IMR-90 (cell line): ENCODE measurements at regions not wholly inside any gene's neighbourhood (a gene's known extent, or its start where the extent isn't known, plus 50 kb on each side); places are given as distances from the start of the nearest gene placed in this dataset.

Source experiments
- ATAC-seq: fragments of 200-7000 bp; cut with Tn5 transposase; 2 replicates; pipeline ENCODE4 v1.9.1; 2020; ENCODE audit warnings: low read depth, mild to moderate bottlenecking, moderate library complexity
- BruUV-seq: library from RNA; stranded (reverse); fragments of 400-500 nt; replicated peaks from 2 replicates; lab custom pipeline; 2021; lab: Mats Ljungman, UMichigan
- CTCF ChIA-PET: fragments of 300-600 bp; formaldehyde crosslinking; extraction: SDS; loops from one replicate; lab custom pipeline; 2021; ENCODE audit warnings: antibody characterized with exemption; lab: Yijun Ruan, JAX
- POLR2A ChIA-PET: fragments of 300-600 bp; sonication (Branson Sonifier 250); formaldehyde crosslinking; loops from one replicate; lab custom pipeline; 2022; ENCODE audit warnings: antibody characterized with exemption; ENCODE audit not compliant: unreplicated experiment; lab: Charles Lee
- DNase-seq: peaks from one replicate; pipeline ENCODE4 v3.0.0; 2013
- H2AFZ ChIP-seq: replicated peaks from 2 replicates; pipeline ENCODE3; 2013; ENCODE audit warnings: low read length, mild to moderate bottlenecking; ENCODE audit not compliant: poor library complexity
- H2AK5ac ChIP-seq: 2 replicates; pipeline ENCODE4 v1.6.1; 2013; ENCODE audit warnings: low read depth, low read length, inconsistent platforms
- H2AK9ac ChIP-seq: replicated peaks from 2 replicates; pipeline ENCODE3; 2013; ENCODE audit warnings: mild to moderate bottlenecking, low read depth, low read length, moderate library complexity; ENCODE audit not compliant: poor library complexity
- H2BK120ac ChIP-seq: 2 replicates; pipeline ENCODE4 v1.6.1; 2013; ENCODE audit warnings: low read depth, low read length, inconsistent platforms
- H2BK15ac ChIP-seq: 3 replicates; pipeline ENCODE4 v1.6.1; 2013; ENCODE audit warnings: low read depth, low read length, inconsistent platforms
- H2BK20ac ChIP-seq: 2 replicates; pipeline ENCODE4 v1.6.1; 2013; ENCODE audit warnings: low read depth, mild to moderate bottlenecking, inconsistent platforms, low read length, moderate library complexity
- H2BK5ac ChIP-seq: 2 replicates; pipeline ENCODE4 v1.6.1; 2013; ENCODE audit warnings: mild to moderate bottlenecking, low read depth, low read length, inconsistent platforms; ENCODE audit not compliant: poor library complexity, severe bottlenecking
- H3K14ac ChIP-seq: replicated peaks from 2 replicates; pipeline ENCODE4 v1.6.1; 2013; ENCODE audit warnings: low read depth, low read length, inconsistent platforms
- H3K18ac ChIP-seq: 2 replicates; pipeline ENCODE4 v1.6.1; 2013; ENCODE audit warnings: low read depth, low read length, control low read depth
- H3K23ac ChIP-seq: 2 replicates; pipeline ENCODE4 v1.6.1; 2013; ENCODE audit warnings: low read depth, low read length, inconsistent platforms
- H3K27ac ChIP-seq: 2 replicates; pipeline ENCODE4 v1.5.1; 2013; ENCODE audit warnings: mild to moderate bottlenecking, control low read depth, low read length; ENCODE audit not compliant: insufficient read depth
- H3K27me3 ChIP-seq: 2 replicates; pipeline ENCODE4 v1.6.1; 2013; ENCODE audit warnings: low read length; ENCODE audit not compliant: control insufficient read depth, insufficient read depth
- H3K36me3 ChIP-seq: 2 replicates; pipeline ENCODE4 v1.6.1; 2013; ENCODE audit warnings: low read length, mixed read lengths; ENCODE audit not compliant: control insufficient read depth, insufficient read depth
- H3K4ac ChIP-seq: 2 replicates; pipeline ENCODE4 v1.6.1; 2013; ENCODE audit warnings: low read depth, low read length, inconsistent platforms
- H3K4me1 ChIP-seq: 2 replicates; pipeline ENCODE4 v1.6.1; 2013; ENCODE audit warnings: low read length, mixed read lengths; ENCODE audit not compliant: control insufficient read depth, insufficient read depth
- H3K4me2 ChIP-seq: 2 replicates; pipeline ENCODE4 v1.6.1; 2013; ENCODE audit warnings: low read depth, mild to moderate bottlenecking, control low read depth, low read length, moderate library complexity
- H3K4me3 ChIP-seq: 2 replicates; pipeline ENCODE4 v1.5.1; 2013; ENCODE audit warnings: low read depth, mild to moderate bottlenecking, control low read depth, low read length, moderate library complexity; ENCODE audit not compliant: insufficient read depth
- H3K56ac ChIP-seq: 2 replicates; pipeline ENCODE4 v1.6.1; 2013; ENCODE audit warnings: low read length, inconsistent platforms; ENCODE audit not compliant: insufficient read depth; ENCODE audit errors: extremely low read depth
- H3K79me1 ChIP-seq, 2 experiments: 2 replicates each; pipeline ENCODE4 v1.6.1; 2013; ENCODE audit warnings: low read length in 2 of 2, inconsistent platforms in 1 of 2, low read depth in 1 of 2
- H3K9ac ChIP-seq: 2 replicates; pipeline ENCODE4 v1.6.1; 2013; ENCODE audit warnings: low read depth, low read length, control low read depth
- H3K9me1 ChIP-seq: 2 replicates; pipeline ENCODE4 v1.6.1; 2013; ENCODE audit warnings: low read length, inconsistent platforms; ENCODE audit not compliant: insufficient read depth
- H3K9me3 ChIP-seq: 2 replicates; pipeline ENCODE4 v1.6.1; 2013; ENCODE audit warnings: low read length; ENCODE audit not compliant: control insufficient read depth, insufficient read depth
- H4K20me1 ChIP-seq: 2 replicates; pipeline ENCODE4 v1.6.1; 2013; ENCODE audit warnings: low read length, inconsistent platforms; ENCODE audit not compliant: insufficient read depth
- H4K5ac ChIP-seq: 2 replicates; pipeline ENCODE4 v1.6.1; 2013; ENCODE audit warnings: mild to moderate bottlenecking, low read depth, low read length, control low read depth
- H4K8ac ChIP-seq, 2 experiments: 2 replicates each; pipeline ENCODE4 v1.6.1; 2013; ENCODE audit warnings: low read depth in 2 of 2, low read length in 2 of 2, control low read depth in 1 of 2, inconsistent platforms in 1 of 2
- H4K91ac ChIP-seq: 2 replicates; pipeline ENCODE4 v1.6.1; 2013; ENCODE audit warnings: low read depth, low read length, inconsistent platforms; ENCODE audit not compliant: insufficient read depth
- CHD1 ChIP-seq: IDR thresholded peaks from 2 replicates; pipeline ENCODE4 v1.6.1; 2012; ENCODE audit warnings: low read depth, low read length, improper control_type of control experiment
- RAD21 ChIP-seq: IDR thresholded peaks from 2 replicates; pipeline ENCODE4 v1.6.1; 2012; ENCODE audit warnings: low read length, improper control_type of control experiment
- WGBS, 2 experiments: methylation state at CpG; one replicate each; pipeline versions ENCODE4 v1.1.5 to v1.1.7; 2013; ENCODE audit warnings: missing lambda C conversion rate in 2 of 2; ENCODE audit not compliant: insufficient read length in 1 of 2; ENCODE audit errors: extremely low coverage in 2 of 2; 5-methylcytosine and 5-hydroxymethylcytosine counted together
- dilution Hi-C: fragments of 300-500 bp; cut with HindIII; formaldehyde crosslinking; loops from one replicate; pipeline ENCODE4 v1.14.3; 2018; ENCODE audit warnings: low sequenced_read_pairs; ENCODE audit not compliant: unreplicated experiment
- in situ Hi-C: fragments of 300-500 bp; cut with MboI; formaldehyde crosslinking; loops from 3 replicates; pipeline ENCODE4 v1.14.3; 2019; ENCODE audit warnings: low sequenced_read_pairs, inconsistent platforms, mixed read lengths
- intact Hi-C: fragments of 100-400 bp; cut with micrococcal nuclease; formaldehyde crosslinking; loops from 2 replicates; pipeline ENCODE4 v1.10.0; 2022
- TF ChIP-seq, protein P1 (sequence below): conservative IDR thresholded peaks from 2 replicates; pipeline ENCODE4 v1.5.1; 2012; ENCODE audit warnings: mild to moderate bottlenecking, low read depth, low read length, improper control_type of control experiment
- TF ChIP-seq, protein P2 (sequence below): fragments of 150-350 bp; IDR thresholded peaks from 2 replicates; pipeline ENCODE4 v1.6.1; 2016; ENCODE audit warnings: low read depth, mild to moderate bottlenecking, low read length, moderate library complexity, borderline replicate concordance

DNA sequence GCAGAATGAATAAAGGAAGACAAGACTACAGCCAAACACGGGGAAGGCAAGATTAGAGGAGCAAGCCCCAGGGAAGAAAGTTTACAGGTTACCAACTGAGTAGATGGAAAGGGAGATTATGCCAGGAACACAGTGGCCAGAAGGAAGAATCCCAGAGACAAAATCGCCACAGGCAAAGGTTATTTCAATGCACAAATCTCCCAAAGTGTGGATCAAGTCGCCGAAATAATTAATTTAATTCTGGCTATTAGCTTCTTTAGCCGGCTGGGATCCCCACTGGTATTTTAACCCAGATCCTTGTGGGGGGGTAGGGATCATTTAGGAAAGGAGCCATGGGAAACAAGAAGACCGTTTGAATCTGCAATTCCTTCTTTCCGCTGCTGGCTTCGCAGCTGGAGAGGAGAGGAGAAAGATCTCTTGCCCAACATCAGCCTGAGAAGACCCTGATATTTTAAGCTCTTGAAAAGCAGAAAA is 171.0 kb downstream of the DHX15 start:
- peaks cover 2% of the 10 kb centered on the region; the same call in 1 of the 2 replicates for H3K4me1 ChIP-seq
- dilution Hi-C loops (no loop called here), in situ Hi-C loops (loop anchor here (25.0 kb wide), 1 partner anchor 726 kb away; no protein-coding TSS in a partner anchor), intact Hi-C loops (loop anchor here (10.0 kb wide), 1 partner anchor 319 kb away; no protein-coding TSS in a partner anchor)
- no CpG with 5 or more reads among the region's 8 CpGs for WGBS, 2 experiments
- no peak overlapping the region for H2BK5ac ChIP-seq
- H3K4me3 ChIP-seq: no peak overlapping the region
- POLR2A ChIA-PET: no interaction called here
- H2BK120ac ChIP-seq: no peak overlapping the region
- ATAC-seq: no peak
- H2BK20ac ChIP-seq: no peak overlapping the region
- no peaks in the 10 kb centered on the region for H3K27me3 ChIP-seq
- H4K91ac ChIP-seq: no peak overlapping the region
- CTCF ChIA-PET: no interaction called here
- H3K9ac ChIP-seq: no peak overlapping the region
- H3K56ac ChIP-seq: no peak overlapping the region
- H3K36me3 ChIP-seq: no peaks in the 10 kb centered on the region
- no peak overlapping the region for H4K8ac ChIP-seq
- H3K79me1 ChIP-seq: no peaks in the 10 kb centered on the region
- no peaks in the 10 kb centered on the region for H4K20me1 ChIP-seq
- H3K9me1 ChIP-seq: no peaks in the 10 kb centered on the region
- H2AFZ ChIP-seq: no peak overlapping the region
- no peak overlapping the region for H2AK5ac ChIP-seq
- no peak overlapping the region for H3K4me2 ChIP-seq
- H3K14ac ChIP-seq: no peak overlapping the region
- no peak overlapping the region for H2BK15ac ChIP-seq
- no peaks in the 10 kb centered on the region for H3K9me3 ChIP-seq
- no peak overlapping the region for H3K4ac ChIP-seq
- H4K5ac ChIP-seq: no peak overlapping the region
- no peak overlapping the region for H3K18ac ChIP-seq
- no peak overlapping the region for H2AK9ac ChIP-seq
- no TSS peak for BruUV-seq
- DNase-seq: no peak
- no peak overlapping the region for H3K27ac ChIP-seq
- H3K23ac ChIP-seq: no peak overlapping the region
- TF ChIP-seq, protein P1, sequence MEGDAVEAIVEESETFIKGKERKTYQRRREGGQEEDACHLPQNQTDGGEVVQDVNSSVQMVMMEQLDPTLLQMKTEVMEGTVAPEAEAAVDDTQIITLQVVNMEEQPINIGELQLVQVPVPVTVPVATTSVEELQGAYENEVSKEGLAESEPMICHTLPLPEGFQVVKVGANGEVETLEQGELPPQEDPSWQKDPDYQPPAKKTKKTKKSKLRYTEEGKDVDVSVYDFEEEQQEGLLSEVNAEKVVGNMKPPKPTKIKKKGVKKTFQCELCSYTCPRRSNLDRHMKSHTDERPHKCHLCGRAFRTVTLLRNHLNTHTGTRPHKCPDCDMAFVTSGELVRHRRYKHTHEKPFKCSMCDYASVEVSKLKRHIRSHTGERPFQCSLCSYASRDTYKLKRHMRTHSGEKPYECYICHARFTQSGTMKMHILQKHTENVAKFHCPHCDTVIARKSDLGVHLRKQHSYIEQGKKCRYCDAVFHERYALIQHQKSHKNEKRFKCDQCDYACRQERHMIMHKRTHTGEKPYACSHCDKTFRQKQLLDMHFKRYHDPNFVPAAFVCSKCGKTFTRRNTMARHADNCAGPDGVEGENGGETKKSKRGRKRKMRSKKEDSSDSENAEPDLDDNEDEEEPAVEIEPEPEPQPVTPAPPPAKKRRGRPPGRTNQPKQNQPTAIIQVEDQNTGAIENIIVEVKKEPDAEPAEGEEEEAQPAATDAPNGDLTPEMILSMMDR: no peak
- TF ChIP-seq CHD1 (no peak), RAD21 (no peak)
- TF ChIP-seq, protein P2, sequence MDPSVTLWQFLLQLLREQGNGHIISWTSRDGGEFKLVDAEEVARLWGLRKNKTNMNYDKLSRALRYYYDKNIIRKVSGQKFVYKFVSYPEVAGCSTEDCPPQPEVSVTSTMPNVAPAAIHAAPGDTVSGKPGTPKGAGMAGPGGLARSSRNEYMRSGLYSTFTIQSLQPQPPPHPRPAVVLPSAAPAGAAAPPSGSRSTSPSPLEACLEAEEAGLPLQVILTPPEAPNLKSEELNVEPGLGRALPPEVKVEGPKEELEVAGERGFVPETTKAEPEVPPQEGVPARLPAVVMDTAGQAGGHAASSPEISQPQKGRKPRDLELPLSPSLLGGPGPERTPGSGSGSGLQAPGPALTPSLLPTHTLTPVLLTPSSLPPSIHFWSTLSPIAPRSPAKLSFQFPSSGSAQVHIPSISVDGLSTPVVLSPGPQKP: no peak
